ENCODE measurements at regions not wholly inside any gene's neighbourhood (a gene's known extent, or its start where the extent isn't known, plus 50 kb on each side); places are given as distances from the start of the nearest gene placed in this dataset.

DNA sequence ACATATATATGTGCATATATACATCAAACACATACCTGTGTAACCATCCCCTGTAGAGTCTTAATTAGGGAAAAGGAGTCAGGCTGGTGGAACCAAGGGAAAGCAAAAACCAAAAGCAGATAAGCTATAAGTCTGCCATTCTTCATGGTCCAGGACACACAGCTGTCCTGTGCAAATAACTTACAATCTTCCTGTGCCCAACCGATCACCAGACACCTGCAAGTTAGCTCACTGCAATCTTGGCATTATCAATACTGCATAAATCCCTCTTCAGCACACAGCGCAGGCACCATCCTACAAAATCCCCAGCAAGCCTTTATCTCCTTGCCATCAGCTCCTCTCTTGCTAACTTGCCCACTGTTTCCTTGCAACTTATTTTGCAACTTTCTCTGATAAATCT is 60.8 kb upstream of the DYNAP start:
- no peak for TF ChIP-seq POLR2A (IDR thresholded peaks at IDR 0.05)
- TF ChIP-seq, protein P1, sequence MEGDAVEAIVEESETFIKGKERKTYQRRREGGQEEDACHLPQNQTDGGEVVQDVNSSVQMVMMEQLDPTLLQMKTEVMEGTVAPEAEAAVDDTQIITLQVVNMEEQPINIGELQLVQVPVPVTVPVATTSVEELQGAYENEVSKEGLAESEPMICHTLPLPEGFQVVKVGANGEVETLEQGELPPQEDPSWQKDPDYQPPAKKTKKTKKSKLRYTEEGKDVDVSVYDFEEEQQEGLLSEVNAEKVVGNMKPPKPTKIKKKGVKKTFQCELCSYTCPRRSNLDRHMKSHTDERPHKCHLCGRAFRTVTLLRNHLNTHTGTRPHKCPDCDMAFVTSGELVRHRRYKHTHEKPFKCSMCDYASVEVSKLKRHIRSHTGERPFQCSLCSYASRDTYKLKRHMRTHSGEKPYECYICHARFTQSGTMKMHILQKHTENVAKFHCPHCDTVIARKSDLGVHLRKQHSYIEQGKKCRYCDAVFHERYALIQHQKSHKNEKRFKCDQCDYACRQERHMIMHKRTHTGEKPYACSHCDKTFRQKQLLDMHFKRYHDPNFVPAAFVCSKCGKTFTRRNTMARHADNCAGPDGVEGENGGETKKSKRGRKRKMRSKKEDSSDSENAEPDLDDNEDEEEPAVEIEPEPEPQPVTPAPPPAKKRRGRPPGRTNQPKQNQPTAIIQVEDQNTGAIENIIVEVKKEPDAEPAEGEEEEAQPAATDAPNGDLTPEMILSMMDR (IDR thresholded peaks at IDR 0.05): no peak
